GM18517 (cell line): ENCODE measurements at regions not wholly inside any gene's neighbourhood (a gene's known extent, or its start where the extent isn't known, plus 50 kb on each side); places are given as distances from the start of the nearest gene placed in this dataset.
"Not testable (repeated sequence)": the region's sequence is repeated elsewhere in the genome, so short reads cannot be mapped to it uniquely, and the experiment has no call there.

Source experiments
- ATAC-seq: cut with Tn5 transposase; IDR thresholded peaks from one replicate; pipeline ENCODE4 v1.9.1; 2021; ENCODE audit warnings: mild to moderate bottlenecking, moderate library complexity; ENCODE audit not compliant: unreplicated experiment

DNA sequence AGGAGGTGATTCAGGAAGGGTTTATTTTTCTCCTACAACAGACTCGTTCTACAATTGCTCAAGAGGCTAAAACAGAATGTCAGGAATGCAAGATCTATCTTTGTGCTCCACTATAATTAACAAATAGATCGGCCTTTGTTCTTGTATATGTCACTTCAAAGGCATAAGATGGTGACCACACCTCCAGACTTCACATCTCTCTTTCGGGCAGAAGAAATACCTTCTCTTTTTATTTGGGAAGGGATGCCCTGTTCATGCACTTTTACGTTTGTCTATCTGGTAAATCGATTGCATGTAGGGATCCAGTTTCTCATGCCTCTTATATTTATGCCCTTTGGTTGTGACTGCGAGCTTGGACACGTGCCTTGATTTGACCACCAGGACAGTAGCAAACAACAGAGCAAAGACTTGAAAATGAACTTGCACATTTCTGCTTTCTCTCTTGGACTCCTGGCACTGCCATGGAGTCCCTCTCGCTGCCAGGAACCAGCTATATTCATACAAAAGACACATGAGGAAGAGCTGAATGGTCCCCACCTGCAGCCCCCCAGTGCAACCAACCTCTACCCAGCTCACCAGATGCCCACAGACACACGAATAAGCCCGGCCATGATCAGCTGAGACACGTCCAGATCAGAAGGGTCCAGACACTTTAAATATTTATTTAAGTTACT is 219.8 kb upstream of the STXBP5 start:
- ATAC-seq = no peak

DNA sequence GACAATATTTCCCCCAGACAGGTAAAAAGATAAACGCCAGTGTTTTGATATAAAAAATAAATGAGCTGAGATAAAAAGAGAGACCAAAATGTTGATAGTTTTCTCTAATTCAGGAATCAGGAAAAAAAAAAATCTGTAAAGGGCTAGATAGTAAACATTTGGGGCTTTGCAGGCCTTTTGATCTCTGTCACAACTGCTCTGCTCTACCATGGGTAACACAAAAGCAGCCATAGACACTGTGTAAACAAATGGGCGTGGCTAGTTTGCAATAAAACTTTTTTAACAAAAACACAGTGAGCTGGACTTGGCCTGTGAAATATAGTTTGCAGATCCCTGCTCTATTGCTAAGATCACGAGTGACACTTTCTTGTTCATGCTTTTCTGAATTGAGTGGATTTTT is 219.1 kb upstream of the STXBP5 start:
- no peak for ATAC-seq

DNA sequence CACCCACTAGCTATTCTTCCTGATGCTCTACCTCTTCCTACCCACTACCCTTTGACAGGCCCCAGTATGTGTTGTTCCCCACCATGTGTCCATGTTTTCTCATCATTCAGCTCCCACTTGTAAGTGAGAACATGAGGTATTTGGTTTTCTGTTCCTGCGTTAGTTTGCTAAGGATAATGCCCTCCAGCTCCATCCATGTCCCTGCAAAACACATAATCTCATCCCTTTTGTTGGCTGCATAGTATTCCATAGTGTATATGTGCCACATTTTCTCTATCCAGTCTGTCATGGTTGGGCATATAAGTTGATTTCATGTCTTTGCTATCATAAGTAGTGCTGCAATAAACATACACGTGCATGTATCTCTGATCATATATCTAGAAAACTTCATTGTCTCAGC is 218.3 kb upstream of the STXBP5 start:
- no peak for ATAC-seq

DNA sequence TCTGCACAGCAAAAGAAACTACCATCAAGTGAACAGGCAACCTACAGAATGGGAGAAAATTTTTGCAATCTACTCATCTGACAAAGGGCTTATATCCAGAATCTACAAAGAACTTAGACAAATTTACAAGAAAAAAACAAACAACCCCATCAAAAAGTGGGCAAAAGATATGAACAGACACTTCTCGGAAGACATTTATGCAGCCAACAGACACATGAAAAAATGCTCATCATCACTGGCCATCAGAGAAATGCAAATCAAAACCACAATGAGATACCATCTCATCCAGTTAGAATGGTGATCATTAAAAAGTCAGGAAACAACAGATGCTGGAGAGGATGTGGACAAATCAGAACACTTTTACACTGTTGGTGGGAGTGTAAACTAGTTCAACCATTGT is 216.3 kb upstream of the STXBP5 start:
- ATAC-seq = not testable (repeated sequence)

DNA sequence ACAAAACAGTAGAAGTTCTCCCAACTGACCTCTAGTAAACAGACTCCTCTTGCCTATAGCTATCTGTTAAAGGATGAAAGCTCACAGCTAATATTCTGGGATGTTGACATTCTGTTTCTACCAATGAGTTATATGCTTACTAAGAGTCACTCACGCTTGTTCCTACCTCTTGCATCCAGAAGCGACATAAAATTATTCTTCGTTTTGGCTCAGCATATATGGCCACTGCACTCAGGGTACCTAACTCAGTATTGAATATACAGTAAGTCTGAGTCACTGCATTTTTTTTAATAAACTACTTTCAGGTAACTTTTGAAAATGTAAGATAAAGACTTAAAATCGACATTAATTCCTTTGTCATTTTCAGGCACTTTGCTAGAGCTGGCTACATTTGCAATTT is 214.4 kb upstream of the STXBP5 start:
- no peak for ATAC-seq

DNA sequence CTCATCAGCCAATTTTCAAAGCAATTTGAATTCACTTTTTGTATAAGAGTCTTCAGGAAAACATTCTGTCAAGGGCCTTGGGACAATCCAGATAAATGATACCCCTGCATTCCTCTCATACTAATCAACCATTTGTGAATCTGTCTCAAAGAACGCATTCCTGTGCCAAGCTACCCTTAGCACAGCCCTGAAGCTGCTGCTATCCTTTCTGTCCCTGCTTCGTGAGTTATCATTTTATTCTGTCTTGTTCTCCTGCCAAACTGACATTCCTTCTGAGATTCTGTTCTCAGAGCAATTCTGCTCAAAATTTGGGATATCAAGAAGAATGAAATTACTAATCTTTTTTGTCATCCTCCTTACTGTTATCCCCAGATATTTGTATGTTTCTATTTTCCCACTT is 213.9 kb upstream of the STXBP5 start:
- ATAC-seq = no peak

DNA sequence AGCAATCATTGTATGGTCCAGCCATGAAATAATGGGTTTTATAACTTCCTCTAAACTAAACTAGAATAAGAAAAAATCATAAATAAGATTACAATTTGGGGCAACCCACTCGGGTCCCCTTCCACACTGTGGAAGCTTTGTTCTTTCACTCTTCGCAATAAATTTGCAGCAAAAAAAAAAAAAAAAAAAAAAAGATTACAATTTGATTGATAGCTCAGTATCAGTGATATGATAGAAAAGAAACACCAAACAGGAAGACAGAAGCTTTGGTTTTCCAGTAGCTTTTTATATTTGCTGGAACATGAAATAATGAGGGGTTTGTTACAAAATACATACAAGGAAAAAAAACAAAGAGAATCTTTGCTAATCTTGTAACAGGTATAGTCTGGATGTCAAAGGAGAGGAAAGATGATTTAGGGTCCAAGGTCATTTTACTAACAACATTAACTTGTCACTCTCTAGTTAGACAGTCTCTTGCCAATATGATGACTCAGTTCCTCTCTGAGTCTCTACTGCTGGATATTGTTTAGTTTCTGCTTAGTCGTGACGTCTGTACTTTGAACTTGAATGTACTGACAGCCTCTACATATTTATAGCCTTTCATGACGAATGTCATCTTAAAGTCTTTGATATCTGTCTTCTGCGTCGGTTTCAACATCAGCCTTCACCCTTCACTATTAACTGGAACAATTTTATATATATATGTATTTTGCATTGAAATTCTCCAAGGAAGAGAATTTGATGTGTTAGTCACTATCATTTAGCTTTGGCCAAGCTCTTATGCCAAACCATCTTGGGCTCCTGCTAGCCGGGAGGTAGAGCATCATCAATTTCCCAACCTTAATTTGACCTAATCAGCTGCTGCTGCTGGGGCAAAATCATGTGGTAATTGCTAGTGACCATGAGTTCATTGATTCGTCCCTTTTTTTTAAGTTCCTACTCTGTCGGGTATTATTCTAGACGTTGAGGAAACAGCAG is 213.1 kb upstream of the STXBP5 start:
- no peak for ATAC-seq

DNA sequence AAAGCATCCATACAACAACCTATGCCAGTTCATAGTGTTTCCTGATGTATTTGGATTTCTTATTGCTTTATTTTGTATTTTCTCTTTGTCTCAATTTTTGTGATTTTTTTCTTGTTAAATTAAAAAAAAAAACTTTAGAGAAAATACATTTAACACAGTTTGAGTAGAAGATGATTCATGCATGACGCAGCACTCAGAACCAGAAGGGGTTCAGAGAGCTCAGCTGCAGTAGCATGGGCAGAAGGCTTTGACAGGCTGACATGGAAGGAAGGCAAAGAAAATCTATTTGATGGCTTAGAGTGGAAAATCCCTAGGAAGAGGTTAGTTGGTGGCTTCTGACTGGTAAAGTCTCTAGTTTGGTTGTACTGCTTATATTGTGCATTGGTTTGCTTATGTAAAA is 207.2 kb upstream of the STXBP5 start:
- no peak for ATAC-seq

DNA sequence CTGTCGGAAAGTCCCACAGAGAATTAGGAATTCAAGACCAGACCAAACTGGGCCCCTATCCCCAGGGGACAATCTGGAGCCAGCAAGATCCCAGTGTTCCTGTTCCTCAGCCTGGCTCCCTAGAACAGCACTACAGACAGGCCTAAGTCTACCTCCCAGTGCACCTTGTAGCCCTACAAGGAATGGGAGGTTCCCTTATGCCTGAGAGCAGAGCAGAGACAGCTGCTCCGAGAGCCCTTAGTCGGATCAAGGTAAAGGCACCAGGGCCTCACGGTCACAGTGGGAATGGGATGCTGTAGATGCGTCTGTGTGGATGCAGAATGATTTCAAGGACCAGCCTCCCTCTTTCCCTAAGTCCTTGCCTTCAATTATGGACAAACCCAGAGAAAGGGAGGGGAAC is 204.5 kb upstream of the STXBP5 start:
- no peak for ATAC-seq

DNA sequence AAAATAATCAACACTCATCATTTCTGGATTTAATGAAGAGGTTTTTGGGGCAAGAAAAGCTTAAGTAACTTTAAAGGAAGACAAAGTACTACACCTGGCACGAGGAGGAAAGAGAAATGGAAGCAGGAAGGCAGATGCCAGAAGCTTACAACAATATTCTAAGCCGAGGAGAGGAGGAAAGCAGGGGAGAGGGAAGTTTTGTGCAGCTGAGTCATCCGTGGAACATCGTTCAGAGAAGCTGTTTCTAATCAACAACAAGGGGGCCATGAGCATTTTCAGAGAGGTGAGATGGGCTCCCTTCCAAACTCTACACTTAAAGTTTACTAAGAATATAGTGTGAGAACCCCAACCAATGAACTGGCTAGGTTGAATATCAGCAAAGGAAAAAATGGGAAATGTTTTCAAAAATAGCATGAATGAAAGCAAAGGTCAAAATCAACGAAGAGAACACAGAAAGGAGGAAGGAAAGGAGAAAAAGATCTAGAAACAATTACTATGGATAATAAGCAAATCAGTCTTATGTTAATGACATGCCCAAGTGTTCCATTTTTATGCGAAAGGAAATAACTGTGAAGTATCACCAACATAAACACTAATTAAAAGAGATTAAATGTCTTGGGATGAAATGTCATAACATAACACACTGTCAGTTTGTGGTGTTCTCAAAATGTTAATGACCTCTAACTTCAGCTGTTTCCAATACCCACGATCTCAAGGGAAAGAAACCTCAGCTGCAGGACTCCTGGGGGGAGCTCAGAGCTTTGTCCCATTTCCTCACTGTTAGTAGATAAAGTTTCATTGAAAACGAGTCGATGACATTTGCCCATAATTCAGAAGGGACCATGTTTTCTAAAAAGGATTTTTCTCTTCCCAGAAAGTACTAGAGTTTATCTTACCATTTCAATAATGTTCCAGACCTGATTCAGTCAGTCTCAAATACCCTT is 203.4 kb upstream of the STXBP5 start:
- ATAC-seq = no peak

DNA sequence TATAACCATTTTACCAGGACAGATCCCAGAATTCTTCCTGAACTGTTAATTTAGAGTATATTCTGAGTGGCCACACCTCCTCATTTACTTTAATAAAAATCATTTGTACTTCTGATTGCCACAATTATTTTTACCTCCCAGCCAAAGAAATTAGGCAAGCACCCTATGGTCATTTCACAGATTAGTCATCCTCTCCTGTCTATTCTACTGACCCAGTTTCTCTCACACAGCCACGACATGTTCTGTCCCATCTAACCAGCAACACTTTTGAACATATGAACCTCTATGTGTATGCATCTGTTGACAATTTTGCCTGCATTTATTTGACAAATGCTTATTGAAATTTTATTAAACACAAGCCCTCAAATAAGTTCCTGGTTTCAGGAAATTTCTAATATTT is 202.6 kb upstream of the STXBP5 start:
- no peak for ATAC-seq

DNA sequence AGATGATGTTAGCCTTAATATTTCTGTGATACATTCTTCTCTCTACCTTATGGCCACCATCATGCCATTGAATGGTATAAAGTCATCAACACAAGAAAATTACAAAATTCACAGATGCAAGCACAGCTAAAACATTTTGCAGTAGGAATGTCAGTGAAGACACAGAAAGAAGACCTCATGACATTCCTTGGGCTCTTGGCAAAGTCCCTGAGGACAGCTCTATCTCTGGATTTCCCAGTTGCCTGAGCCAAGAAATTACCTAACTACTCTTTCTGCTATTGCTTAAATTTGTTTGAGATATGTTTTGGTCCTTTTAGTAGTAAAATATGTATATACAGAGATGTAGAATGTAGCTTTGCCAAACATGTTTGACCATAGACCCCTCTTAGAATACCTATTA is 201.0 kb upstream of the STXBP5 start:
- ATAC-seq = no peak

DNA sequence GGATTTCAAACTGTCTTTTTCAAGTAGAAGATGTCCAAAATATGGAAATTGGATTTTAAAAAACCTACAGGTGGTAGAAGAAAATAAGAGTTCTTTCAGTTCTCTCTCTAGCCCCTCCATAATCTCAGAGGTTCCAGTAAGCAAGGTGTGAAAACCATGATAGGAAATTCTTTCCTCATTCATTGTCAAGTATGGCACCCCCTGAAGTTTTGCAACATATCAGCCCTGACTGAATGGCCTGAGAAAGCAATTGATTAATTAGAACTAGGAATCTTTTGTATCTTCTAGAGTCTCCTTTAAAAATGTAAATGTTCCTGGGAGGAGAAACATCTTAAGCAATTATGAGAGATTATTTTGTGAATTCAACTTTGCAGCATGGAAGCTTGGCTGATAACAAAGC is 198.7 kb upstream of the STXBP5 start:
- ATAC-seq = no peak

DNA sequence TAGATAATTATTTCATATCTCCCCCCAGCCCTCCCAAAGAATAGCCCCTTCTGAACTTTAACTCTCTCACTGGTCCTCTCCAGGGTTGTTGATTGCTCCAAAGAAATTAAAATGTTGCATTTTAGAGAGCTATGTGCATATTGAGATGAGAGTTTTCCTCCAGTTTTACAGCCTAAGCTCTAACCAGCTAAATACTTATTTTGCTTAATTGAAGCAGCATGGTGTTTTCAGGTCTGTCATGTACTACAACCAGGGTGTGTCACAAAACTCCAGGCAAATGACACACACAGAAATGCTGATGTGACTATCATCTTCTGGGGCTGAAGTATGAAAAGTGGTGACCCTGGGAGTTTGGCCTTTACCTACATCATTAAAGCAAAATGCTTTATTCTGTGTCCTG is 196.8 kb upstream of the STXBP5 start:
- ATAC-seq = no peak

DNA sequence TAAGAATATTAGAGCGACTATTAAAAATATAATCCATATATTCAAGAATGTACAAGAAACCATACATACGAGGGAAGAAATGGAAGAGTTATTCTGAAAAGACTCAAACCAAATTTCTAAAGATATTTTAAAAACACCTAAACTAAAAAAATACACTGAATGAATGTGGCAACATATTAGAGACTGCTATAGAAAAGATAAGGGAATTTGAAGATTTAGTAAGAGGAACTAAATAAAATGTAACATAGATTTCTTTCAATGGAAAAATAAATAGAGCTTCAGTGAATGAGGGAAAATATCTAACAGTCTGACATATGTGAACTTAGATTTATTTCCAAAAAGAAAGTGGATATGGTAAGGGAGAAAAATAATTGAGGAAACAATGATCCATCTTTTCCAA is 194.9 kb upstream of the STXBP5 start:
- no peak for ATAC-seq

DNA sequence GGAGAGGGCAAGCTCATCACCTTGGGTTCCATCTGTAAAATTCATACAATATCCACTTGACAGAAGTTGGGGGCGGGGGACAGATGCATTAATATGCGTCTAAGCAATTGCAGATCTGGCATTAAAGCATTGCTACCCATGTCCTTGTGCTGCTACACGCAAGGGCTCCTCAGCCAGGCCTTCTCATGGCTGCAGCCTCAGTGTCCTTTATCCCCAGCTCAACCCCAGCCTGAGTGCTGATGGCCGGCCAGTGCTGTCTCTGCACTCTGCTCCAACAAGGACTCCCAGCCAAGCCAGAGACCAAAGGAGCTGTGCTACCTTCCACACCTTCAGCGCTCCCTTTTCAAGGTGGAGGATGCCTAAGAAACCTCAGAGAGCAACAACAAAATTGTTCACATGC is 188.5 kb upstream of the STXBP5 start:
- ATAC-seq = no peak

DNA sequence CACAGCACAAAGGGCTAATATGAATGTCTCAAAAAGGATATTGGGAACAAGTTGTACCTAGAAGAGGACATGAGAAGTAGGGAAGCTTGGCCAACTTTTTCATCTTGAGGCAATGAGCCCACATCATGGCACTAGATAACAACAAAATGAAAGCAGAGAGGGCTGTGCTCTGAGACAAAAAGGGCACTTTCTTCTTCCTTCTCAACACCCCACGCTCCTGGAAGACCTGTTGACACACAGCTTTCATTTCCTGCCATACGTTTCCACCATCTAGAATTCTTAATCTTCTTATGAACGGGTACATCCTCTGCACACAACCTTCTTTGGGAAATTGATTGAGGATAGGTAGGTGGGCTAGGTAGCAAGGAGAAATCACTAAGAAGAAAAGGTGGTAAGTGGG is 187.8 kb upstream of the STXBP5 start:
- ATAC-seq = no peak

DNA sequence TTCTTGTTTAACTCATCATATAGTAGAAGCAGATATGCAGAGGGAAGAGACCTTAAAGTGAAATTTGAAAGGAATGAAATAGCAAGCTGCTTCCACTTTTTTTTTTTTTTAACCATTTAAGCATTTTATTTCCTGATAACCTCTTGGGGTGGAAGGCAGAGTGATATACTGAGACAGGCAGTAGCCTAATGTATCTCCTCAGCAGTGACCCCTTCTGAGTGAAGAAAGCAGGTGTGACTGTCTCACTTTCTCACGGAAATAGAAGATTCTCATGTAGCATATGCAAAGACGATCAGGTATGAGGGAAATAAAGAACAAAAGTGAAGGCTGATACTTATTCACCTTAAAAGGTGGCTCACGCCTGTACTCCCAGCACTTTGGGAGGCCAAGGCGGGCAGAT is 187.1 kb upstream of the STXBP5 start:
- no peak for ATAC-seq

DNA sequence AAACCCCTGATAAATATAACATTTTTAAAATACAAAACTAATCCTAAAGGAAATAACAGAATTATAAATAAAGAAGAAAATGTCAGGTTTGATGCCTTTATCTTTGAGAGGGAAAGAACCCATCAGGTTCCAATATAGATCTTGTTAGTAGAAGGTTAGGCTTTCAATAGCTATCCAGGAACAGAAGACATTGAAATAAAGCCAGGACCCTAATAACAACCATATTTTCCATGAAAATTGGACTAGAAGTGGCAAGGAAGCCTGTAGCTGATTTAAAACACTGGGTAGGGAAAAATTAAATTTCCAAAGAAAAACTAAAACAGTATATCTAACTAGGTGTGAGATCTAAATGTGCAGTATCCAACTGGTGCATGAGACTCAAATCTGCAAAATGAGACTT is 185.2 kb upstream of the STXBP5 start:
- ATAC-seq = no peak

DNA sequence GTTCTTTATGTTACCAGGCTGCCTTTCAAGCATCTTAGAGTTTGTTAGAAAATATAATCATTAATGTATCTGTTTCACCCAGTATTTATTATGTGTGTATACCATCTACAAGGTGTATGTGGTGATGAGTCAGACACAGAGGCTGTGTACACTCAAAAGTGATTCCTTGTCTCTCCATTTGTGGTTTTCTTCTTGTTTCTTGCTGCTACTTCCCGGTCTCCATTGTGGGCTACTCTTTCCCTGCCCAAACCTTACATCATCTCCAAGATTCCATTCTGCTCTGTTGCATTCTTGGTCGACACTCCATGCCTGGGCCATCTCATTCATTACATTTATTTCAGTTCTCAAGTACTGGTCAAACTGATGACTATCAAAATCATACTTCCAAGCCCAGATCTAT is 182.2 kb upstream of the STXBP5 start:
- ATAC-seq = no peak

DNA sequence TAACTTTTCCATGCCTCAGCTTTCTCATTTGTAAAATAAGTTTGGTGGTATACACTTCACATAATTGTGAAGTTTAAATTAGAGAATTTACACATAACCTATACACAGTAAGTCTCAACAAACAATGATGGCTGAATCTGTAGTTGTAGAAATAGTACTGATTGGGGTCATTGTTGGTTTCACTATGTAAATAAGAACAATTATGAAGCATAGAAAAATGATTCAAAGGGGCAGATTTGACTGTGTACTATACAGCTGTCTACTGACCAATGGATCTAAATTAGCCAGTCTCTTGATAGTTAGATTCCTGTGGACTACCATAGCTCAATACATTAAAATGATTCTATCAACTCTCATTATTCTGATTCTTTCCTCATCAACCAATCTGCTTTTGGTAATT is 181.1 kb upstream of the STXBP5 start:
- ATAC-seq = no peak
